ENCODE measurements at regions not wholly inside any gene's neighbourhood (a gene's known extent, or its start where the extent isn't known, plus 50 kb on each side); places are given as distances from the start of the nearest gene placed in this dataset.

GRCh38 chr11:43575913-43576310 lies 104.6 kb upstream of the HSD17B12 start:
- DNase-seq (ENCODE audit: low spot score): no peak

- DNase-seq (ENCODE audit: low spot score): no peak
These were observed 104.2 kb upstream of the HSD17B12 start for GRCh38 chr11:43576320-43576802.

DNA sequence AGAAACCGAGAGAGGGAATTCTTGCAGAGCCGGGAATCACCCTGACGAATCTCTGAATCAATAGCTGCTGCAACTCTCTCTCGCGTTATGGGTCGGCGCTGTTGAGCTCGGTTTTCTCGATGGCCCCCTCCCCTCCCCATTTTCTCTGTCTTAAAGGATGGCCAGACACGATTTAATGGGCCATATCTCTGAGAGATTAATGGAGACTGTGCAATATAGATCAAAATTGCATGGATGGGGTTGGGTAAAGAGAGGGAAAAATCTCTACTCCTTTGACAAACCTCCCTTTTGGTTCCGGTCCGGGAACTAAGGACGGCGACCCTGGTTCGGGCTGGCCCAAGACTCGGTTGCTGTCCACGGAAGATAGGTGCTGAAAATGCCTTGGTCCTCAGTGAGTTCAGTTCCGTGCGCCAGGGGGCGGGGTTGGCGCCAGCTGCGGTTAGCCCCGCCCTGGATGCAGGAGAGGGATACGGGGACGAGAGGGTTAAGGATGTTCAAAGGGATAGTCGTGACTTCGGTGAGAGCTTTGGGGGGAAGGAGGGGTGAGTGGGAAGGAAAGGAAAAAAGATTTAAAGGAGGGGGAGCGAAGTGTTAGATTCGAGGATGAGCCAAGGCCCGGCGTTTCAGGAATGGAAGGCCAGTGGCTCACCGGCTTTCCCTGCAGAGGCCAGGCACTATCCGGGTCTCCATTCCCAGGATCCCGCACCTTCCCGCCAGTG lies 103.6 kb upstream of the HSD17B12 start:
- DNase-seq (ENCODE audit: low spot score): peak; percentile 65

GRCh38 chr11:43577566-43578264 lies 102.8 kb upstream of the HSD17B12 start:
- no peak for DNase-seq (ENCODE audit: low spot score)

DNA sequence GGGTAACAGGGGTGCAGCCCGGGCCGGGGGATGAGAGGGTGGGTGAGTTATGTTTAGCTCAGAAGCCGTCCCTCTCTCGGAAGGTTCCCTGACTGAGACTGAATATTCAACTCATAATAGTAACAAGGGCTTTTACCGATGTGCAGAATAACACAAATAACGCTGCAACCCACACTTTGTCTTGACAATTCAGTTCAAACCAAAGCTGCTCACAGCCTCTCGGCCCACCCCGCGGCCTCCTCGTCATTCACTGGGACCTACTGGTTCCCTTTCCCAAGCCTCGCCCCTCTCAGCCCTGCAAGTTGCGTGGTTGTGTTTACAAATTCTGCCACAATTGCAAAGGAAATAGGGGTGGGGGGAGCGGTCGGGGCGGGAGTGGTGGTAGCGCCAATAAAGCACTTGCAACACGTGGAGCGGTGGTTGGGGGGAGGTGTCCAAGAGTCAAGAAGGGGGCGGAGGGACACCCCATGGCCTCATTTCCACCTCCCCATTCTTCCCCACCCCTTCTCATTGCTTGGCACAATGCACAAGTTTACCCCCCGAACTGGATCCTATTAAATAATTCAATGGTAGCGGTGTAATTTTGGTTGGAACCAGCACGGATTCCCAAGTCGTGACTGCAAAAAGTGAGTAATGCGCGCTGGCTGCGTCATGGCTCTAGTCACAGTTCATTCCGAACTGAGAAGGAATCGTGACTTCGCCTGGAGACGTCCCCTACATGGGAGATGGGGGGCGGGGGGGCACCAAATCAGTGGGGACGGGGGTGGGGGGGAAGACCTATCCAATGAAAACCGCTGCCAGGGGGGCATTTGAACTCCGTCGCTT lies 102.0 kb upstream of the HSD17B12 start:
- DNase-seq (ENCODE audit: low spot score): peak; percentile 59

DNA sequence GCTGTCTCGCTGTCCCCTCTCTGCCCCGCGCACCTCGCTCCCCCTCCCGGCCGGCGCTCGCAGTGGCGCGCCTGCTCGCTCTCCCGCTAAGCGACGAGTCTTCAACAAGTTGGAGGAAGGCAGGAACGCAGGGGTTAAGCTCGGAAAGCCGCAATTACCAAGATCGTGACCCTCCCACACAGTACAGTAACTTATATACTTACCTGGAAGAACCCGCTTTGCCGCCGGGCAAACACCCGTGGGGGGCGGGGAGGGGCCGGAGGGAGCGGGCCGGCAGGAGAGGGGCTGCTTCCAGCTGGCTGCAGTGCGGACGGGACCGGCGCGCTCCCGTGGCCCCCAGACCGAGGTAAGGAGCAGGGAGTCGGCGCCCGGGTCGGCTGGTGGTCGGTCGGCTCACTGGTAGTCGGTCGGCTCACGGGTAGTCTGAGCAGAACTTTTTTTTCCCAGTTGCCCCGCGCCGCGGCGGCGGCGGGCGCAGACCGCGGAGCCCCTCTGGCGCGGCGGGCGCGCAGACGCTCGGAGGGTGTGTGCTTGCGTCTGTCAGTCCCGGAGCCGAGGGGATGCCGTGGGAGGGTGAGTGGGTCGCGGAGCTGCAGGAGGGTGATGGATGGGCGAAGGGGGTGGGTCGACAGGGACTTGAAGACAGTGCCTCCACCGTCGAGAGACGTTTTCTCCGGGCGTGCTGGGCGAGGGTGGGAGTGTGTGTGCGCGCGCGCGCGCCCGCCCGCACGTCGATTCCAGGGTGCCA lies 101.2 kb upstream of the HSD17B12 start:
- peak; percentile 53 for DNase-seq (ENCODE audit: low spot score)

GRCh38 chr11:43579919-43580276 lies 100.6 kb upstream of the HSD17B12 start:
- DNase-seq (ENCODE audit: low spot score): no peak

GRCh38 chr11:43580735-43581369 lies 99.7 kb upstream of the HSD17B12 start:
- peak; percentile 51 for DNase-seq (ENCODE audit: low spot score)

DNA sequence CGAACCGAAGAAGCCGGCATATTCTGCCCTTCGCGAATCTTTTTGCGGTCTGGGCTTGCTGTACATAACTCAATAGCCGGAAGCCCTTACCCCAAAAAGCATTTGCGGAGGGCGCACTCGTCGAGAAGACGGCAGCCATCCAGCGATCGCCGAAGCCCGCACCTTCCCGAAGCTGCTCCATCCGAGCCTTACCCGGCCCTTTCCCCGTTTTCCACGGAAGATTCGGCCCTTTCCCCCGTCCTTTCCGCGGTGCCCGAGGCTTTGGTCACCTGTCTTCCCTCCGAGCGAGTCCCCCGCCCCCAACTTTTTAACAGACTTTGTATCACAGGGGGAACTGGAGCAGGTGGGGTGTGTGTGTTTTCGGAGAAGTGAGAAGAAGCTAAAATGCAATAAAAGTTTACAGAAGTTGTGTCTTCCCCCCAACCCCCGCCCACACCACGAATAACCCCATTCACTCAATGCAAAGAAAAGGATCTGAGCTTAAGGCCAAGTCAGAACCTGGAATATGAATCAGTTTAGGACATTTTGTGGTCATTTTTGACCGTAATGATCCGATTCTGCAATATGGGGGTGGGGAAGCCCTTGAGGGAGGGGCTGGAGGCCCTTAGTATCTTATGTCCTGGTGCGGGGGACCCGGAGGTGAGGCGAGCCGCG lies 99.0 kb upstream of the HSD17B12 start:
- DNase-seq (ENCODE audit: low spot score): no peak

DNA sequence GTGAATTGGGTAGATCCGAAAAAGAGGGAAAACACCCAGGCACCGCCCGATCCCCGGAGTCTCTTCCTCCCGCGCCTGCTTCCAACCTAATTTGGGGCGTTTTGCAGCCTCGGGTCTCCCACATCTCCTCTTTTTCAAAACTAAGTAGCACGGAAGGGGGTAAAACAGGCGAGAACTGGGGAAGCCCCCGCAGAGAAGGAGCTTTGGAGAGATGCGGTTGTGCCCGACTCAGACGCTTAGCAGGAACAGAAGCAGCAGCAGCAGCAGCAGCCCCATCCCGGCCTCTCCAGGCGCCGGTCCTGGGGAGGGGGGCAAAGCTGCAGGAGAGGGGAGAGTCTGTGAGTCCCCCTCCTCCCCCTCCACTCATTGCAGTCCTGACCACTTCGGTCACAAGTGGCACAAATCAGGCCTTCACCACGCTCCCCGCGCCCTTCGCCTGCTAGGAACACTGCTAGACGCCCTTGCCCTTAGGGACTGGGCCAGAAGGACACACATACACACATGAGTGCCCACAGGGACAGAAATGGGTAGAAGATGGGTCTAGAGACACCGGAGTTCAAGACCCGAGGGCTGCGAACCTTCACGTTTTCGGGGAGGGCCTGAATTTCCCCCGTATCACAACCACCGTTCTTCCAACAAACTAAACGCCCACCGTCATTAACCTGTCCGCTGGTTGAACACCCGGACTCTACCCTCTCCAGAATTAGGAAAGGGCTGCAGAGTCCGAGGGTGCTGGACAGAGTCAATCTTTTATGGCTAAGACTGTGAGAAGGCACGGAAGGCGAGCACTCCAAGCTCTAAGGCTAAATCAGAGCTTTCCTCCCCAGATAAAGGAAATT lies 98.3 kb upstream of the HSD17B12 start:
- DNase-seq (ENCODE audit: low spot score): no peak

DNA sequence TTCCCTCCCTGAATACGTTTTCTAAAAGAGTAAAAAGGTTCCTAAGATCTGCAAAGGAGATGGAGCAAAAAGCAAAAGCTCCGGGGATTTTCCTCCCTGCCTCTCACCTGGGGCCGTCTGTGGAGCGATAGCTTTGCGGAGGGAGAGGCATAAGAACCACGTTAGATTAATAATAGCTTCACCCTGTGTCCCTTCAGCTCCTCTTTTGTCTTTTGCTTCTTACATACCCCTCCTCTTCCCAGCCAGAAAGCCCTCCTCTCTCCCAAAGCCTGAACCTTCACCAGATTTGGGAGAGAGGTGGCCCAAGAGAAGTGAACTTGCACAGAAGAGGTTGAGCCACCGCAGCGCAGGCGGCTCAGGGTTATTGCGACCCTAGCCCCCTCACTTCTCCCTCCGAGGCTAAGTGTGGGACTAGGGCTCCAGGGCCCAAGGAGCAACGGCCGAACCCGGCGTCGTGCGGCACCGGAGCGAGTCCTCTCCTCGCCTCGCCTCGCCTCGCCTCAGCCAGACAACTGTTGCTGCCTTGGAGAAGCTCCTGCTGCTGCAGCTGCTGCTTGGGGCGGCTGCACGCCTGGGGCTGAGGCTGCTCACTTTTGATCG lies 97.6 kb upstream of the HSD17B12 start:
- no peak for DNase-seq (ENCODE audit: low spot score)

DNA sequence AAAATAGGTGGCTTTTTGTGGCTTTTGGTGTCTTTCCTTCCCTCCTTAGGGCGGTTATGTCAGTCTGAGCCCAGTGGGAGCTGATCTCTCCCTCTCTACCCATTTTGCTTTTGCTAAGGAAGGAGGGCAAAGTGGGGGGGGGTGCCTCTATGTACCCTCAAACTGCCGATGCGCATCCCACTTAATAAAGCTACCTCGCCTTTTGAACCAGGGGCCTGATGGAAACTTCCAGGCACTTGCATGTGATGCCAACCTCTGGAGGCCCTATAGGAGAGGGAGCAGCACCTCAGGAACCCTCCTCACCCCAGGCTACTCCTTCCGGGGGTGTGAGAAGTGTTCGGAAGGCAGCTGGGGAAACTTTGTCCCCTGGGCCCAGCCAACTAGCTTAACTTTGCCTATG lies 97.0 kb upstream of the HSD17B12 start:
- no peak for DNase-seq (ENCODE audit: low spot score)

DNA sequence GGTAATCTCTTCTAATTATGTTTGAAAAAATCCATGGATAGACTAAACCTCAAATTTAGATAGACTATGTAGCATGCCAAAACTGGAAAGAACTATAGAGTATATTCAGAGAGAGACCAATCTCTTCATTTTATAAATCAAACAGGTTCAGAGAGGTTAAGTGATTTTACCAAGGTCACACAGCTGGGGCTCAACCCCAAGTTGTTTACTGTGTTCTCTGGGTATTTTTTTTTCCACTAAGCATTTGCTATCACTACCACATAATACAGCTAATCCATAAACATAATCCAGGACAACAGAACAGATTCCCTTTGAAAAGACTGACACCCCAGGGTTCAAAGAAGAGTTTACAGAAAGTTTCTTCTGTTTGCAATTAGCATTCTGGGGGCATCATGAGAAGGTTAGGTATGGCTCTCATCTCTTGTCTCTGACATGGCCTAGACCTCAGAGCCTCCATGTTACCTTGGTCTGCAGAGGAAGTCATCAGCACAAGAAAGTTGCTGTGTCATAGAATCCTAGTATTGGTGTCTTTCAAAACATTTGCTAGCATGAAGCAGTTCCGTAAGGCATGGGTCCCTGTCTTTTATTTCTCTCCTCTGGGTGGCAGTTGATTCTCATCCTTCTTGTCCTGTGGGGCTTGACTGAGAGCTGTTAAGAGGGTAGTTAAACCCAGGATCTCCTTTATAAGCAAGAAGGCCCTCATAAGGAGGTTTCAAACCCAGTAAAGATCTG lies 94.5 kb upstream of the HSD17B12 start:
- DNase-seq (ENCODE audit: low spot score): no peak

DNA sequence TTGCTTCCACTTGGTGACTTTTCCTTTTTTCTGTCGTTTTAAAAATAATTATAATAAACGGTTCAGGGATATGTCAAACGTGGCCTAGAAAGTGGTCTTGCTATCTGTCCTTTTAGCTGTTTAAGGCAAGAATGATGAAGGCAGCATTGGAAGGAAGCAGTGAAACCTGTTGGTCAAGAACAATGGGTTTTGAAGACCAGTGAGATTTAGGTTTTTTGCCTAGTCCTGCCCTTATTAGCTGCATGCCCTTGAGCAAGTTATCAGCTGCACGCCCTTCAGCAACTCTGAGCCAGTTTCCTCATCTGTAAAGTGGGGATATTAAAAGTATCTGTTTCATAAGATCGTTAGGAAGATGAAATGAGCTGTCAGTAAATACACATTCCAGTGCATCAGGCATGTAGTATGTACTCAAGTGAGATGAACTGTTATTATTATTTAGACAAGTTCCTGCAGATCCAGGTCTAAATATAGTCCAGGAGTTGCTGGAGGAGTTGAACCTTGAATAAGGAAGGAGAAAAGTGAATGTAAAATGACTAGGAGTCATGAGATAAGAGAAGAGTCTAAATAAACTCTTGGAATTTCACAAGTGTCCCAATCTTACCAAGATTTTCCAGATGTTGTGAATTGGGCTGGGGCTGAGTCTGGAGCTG lies 90.8 kb upstream of the HSD17B12 start:
- DNase-seq (ENCODE audit: low spot score): no peak

DNA sequence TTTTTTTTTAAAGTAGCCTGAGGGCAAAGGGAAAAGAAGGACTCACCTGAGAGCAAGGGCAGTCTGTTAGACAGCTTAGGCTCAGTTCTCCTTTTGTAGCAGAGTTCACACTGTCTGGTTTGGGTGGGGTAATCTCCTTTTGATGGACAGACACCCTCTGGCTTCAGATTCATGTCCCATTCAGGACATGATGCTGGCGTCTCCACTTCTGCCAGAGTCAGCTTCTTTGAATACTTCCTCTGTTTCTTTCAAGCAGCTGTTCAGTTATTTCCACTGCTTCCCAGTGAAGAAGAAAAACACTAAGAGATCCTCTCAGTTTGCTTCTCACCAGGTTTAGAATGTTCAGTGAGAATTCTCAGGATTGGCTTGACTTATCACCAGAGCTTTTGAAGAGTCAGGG lies 79.0 kb upstream of the HSD17B12 start:
- no peak for DNase-seq (ENCODE audit: low spot score)

DNA sequence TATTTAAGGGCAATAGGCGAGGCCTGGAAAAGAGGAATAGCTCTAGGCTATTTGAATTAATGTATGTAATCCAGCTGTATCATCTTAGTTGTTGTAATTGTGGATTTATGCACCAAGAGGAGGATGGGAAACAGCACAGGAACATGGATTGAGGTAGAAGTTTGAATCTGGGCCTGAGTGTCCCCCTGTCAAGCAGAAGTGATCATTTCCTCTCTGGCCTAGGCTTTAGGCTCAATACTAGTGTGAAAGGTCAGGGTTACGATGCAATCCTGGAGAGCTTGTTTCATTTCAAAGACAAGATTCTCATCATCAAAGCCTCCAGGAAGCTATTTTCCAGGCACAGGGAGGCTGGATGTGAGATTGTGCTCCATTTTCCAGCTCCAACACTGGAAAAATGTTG lies 77.9 kb upstream of the HSD17B12 start:
- DNase-seq (ENCODE audit: low spot score): no peak

GRCh38 chr11:43614214-43614613 lies 66.3 kb upstream of the HSD17B12 start:
- DNase-seq (ENCODE audit: low spot score): no peak

DNA sequence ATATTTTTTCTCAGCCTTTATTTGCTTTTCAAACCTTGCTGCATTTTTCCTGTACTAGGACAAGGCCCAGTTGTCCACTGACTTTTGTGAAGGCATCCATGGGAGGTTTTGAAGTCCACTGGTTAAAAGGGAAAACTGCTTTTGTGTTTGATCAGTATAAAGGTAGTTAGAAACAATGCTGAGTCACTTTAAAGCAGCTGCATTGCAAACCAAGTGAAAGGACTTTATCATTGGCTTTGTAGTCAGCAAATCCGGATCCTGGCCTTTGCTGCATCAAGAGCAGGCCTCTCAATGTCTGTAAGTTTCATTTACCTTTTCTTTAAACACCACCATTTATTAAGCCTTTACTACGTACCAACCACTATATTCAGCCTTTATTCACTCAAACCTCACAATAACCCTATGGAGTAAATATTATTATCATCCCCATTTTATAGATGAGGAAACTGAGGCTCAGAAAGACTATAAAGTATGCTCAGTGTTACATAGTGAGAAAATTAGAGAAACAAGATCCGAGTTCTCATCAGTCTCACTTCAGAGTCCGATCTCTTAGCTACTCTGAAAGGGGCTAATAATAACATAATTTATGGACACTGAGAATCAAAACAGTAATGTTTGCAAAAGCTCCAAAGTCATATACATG lies 60.6 kb upstream of the HSD17B12 start:
- DNase-seq (ENCODE audit: low spot score): no peak
